Erythroblast (primary cell): ENCODE measurements at regions not wholly inside any gene's neighbourhood (a gene's known extent, or its start where the extent isn't known, plus 50 kb on each side); places are given as distances from the start of the nearest gene placed in this dataset.

Experiments
- GATA1 ChIP-seq: IDR thresholded peaks from 2 replicates; pipeline ENCODE4 v1.6.1; 2011; ENCODE audit warnings: low read depth, mild to moderate bottlenecking, control low read depth, low read length, moderate library complexity
- POLR2A ChIP-seq: IDR thresholded peaks from 2 replicates; pipeline ENCODE4 v1.6.1; 2011; ENCODE audit warnings: mild to moderate bottlenecking, low read length

DNA sequence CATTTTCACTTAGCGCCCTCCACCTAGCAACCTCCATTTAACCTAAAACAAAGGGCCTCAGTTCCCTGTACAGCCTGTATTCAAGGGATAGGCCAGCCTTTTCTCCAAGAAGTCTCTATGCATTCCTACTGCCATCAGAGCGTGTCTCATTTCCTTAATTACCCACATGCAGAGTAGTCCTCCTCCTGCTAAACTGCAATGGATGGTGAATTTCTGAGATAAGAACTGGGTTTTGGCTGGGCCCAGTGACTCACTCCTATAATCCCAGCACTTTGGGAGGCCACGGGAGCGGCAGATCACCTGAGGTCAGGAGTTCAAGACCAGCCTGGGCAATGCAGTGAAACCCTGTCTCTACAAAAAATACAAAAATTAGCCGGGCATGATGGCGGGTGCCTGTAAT is 71.1 kb upstream of the GPR158 start:
- no peak for TF ChIP-seq POLR2A
- TF ChIP-seq GATA1, result no peak
